ENCODE measurements at regions not wholly inside any gene's neighbourhood (a gene's known extent, or its start where the extent isn't known, plus 50 kb on each side); places are given as distances from the start of the nearest gene placed in this dataset.
"Not testable (repeated sequence)": the region's sequence is repeated elsewhere in the genome, so short reads cannot be mapped to it uniquely, and the experiment has no call there.

- Mint-ChIP-seq H3K9me3 (peaks cover 0 to 2% of the 10 kb centered on the region in 2 experiments; a peak in 2 of 5 replicates), H3K36me3 (ENCODE audit: insufficient read depth in 1 of 3, low read depth in 3 of 3) (peaks cover 0 to 3% (median 0%) of the 10 kb centered on the region in 3 experiments; a peak in 2 of 7 replicates), H3K27me3 (ENCODE audit: low read depth) (no peaks in the 10 kb centered on the region), H3K4me1 (peaks cover 45 to 48% of the 10 kb centered on the region in 2 experiments), H3K27ac (no peak overlapping the region; a peak in 1 of 7 replicates), H3K4me3 (no peak overlapping the region)
- Histone ChIP-seq H2BK15ac (ENCODE audit: low read depth, low read length) (no peak overlapping the region), H3K4me1 (ENCODE audit: insufficient read depth, low read length) (peaks cover 10% of the 10 kb centered on the region; the same call in 1 of the 2 replicates), H3K4me2 (ENCODE audit: insufficient read depth, insufficient read length, low read length) (no peak overlapping the region), H3K56ac (ENCODE audit: insufficient read length, low read depth, low read length) (no peak overlapping the region), H4K8ac (replicated peaks; ENCODE audit: insufficient read length, low read depth, low read length) (no peak overlapping the region), H2BK12ac (ENCODE audit: insufficient read length, low read depth, low read length) (no peak overlapping the region), H4K20me1 (ENCODE audit: control insufficient read depth, insufficient read depth, insufficient read length) (no peaks in the 10 kb centered on the region), H3K27me3 (ENCODE audit: insufficient read depth, low read length) (no peaks in the 10 kb centered on the region), H2AFZ (ENCODE audit: low read length) (no peak overlapping the region), H4K5ac (ENCODE audit: insufficient read length, low read depth, low read length) (no peak overlapping the region), H4K91ac (ENCODE audit: insufficient read length, low read depth, low read length) (no peak overlapping the region), H3K23ac (ENCODE audit: insufficient read length, low read depth, low read length) (no peak overlapping the region), H2AK5ac (ENCODE audit: insufficient read length, low read length) (no peak overlapping the region), H3K9me3 (ENCODE audit: control insufficient read depth, low read depth, low read length) (no peaks in the 10 kb centered on the region), H3K18ac (ENCODE audit: insufficient read length, low read depth, low read length) (no peak overlapping the region), H3K23me2 (ENCODE audit: insufficient read length, low read depth, low read length, poor library complexity, severe bottlenecking) (no peaks in the 10 kb centered on the region), H2BK20ac (ENCODE audit: low read depth, low read length, poor library complexity, severe bottlenecking) (no peak overlapping the region), H3K79me2 (ENCODE audit: insufficient read depth, low read length) (no peaks in the 10 kb centered on the region), H2BK5ac (ENCODE audit: insufficient read length, low read length) (no peak overlapping the region), H3K14ac (ENCODE audit: insufficient read depth, low read length) (no peak overlapping the region), H3T11ph (ENCODE audit: low read length) (no peak overlapping the region), H3K4ac (ENCODE audit: low read depth, low read length) (no peak overlapping the region), H3K79me1 (ENCODE audit: insufficient read depth, low read depth, low read length, poor library complexity, severe bottlenecking) (no peaks in the 10 kb centered on the region), H3K27ac (ENCODE audit: insufficient read length, low read depth, low read length) (no peak overlapping the region), H3K9ac (ENCODE audit: extremely low read depth, insufficient read length, low read length) (no peak overlapping the region), H2BK120ac (ENCODE audit: low read depth, low read length, poor library complexity, severe bottlenecking) (no peak overlapping the region)
- WGBS (ENCODE audit: extremely low coverage, insufficient read length, low lambda C conversion rate): no CpG with 5 or more reads among the region's 5 CpGs
- DNase-seq: no peak
- TF ChIP-seq CTCF (conservative IDR thresholded peaks at IDR 0.05): no peak
These were observed 61.1 kb upstream of the XIST start for GRCh38 chrX:73913580-73913979.

DNA sequence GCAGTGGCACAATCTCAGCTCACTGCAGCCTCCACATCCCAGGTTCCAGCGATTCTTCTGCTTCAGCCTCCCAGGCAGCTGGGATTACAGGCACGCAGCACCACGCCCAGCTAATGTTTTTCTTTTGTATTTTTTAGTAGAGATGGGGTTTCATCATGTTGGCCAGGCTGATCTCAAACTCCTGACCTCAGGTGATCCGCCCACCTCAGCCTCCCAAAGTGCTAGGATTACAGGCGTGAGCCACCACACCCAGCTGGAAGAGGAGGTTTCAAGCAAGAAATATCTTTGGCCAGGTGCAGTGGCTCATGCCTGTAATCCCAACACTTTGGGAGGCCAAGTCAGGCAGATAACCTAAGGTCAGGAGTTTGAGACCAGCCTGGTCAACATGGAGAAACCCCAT is 59.4 kb upstream of the XIST start:
- H3K23ac ChIP-seq (ENCODE audit: insufficient read length, low read depth, low read length); H2BK120ac ChIP-seq (ENCODE audit: low read depth, low read length, poor library complexity, severe bottlenecking); H2BK15ac ChIP-seq (ENCODE audit: low read depth, low read length); H3K56ac ChIP-seq (ENCODE audit: insufficient read length, low read depth, low read length); H2BK20ac ChIP-seq (ENCODE audit: low read depth, low read length, poor library complexity, severe bottlenecking); H3K9me3 ChIP-seq (ENCODE audit: control insufficient read depth, low read depth, low read length); H3K4ac ChIP-seq (ENCODE audit: low read depth, low read length); H4K91ac ChIP-seq (ENCODE audit: insufficient read length, low read depth, low read length); H3T11ph ChIP-seq (ENCODE audit: low read length); H3K9ac ChIP-seq (ENCODE audit: extremely low read depth, insufficient read length, low read length); H3K79me2 ChIP-seq (ENCODE audit: insufficient read depth, low read length); H3K27me3 Mint-ChIP-seq (ENCODE audit: low read depth); H3K18ac ChIP-seq (ENCODE audit: insufficient read length, low read depth, low read length); H3K23me2 ChIP-seq (ENCODE audit: insufficient read length, low read depth, low read length, poor library complexity, severe bottlenecking); H3K27ac Mint-ChIP-seq; H2BK5ac ChIP-seq (ENCODE audit: insufficient read length, low read length); H3K4me2 ChIP-seq (ENCODE audit: insufficient read depth, insufficient read length, low read length); H4K20me1 ChIP-seq (ENCODE audit: control insufficient read depth, insufficient read depth, insufficient read length); H3K4me1 ChIP-seq (ENCODE audit: insufficient read depth, low read length); H2AFZ ChIP-seq (ENCODE audit: low read length); H3K14ac ChIP-seq (ENCODE audit: insufficient read depth, low read length); H3K79me1 ChIP-seq (ENCODE audit: insufficient read depth, low read depth, low read length, poor library complexity, severe bottlenecking); H3K4me3 Mint-ChIP-seq; H4K5ac ChIP-seq (ENCODE audit: insufficient read length, low read depth, low read length); H3K27me3 ChIP-seq (ENCODE audit: insufficient read depth, low read length); H3K27ac ChIP-seq (ENCODE audit: insufficient read length, low read depth, low read length); H2BK12ac ChIP-seq (ENCODE audit: insufficient read length, low read depth, low read length); DNase-seq; H2AK5ac ChIP-seq (ENCODE audit: insufficient read length, low read length); H4K8ac ChIP-seq (replicated peaks; ENCODE audit: insufficient read length, low read depth, low read length): not testable (repeated sequence)
- WGBS (ENCODE audit: extremely low coverage, insufficient read length, low lambda C conversion rate): no CpG with 5 or more reads among the region's 5 CpGs
- Mint-ChIP-seq H3K9me3 (peaks cover 10 to 15% of the 10 kb centered on the region in 2 experiments), H3K36me3 (ENCODE audit: insufficient read depth in 1 of 3, low read depth in 3 of 3) (peaks cover 3 to 13% (median 9%) of the 10 kb centered on the region in 3 experiments; a peak in 5 of 7 replicates), H3K4me1 (peaks cover 30 to 33% of the 10 kb centered on the region in 2 experiments)

All from H9 (cell line).